GM21737 (cell line): ENCODE measurements at regions not wholly inside any gene's neighbourhood (a gene's known extent, or its start where the extent isn't known, plus 50 kb on each side); places are given as distances from the start of the nearest gene placed in this dataset.
"Not testable (repeated sequence)": the region's sequence is repeated elsewhere in the genome, so short reads cannot be mapped to it uniquely, and the experiment has no call there.

Experiments
- ATAC-seq: cut with Tn5 transposase; IDR thresholded peaks from one replicate; pipeline ENCODE4 v1.9.1; 2021; ENCODE audit warnings: mild to moderate bottlenecking, moderate library complexity; ENCODE audit not compliant: unreplicated experiment

GRCh38 chr11:25741886-25742285 lies 590.0 kb upstream of the ANO3 start:
- ATAC-seq = no peak

DNA sequence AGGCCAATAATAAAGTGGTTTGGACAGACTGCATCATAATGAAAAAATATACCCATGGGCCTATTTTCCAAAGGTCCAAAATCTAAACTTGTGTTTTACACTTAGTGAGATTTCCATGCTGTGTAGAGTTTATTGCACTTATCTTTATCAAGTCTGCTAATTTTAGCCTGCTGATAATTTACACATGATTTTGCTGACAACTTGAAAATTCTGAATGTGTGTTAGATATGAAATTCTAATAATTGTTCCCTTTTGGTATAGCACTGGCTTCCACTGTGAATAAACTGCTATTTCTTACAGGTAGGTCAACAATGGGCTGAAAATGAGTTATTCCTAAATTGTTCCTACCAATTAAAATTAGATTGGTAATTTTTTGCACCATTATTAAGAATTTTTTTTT lies 589.1 kb upstream of the ANO3 start:
- no peak for ATAC-seq

GRCh38 chr11:25755381-25755780 lies 576.5 kb upstream of the ANO3 start:
- ATAC-seq = no peak

GRCh38 chr11:25755918-25756584 lies 575.9 kb upstream of the ANO3 start:
- no peak for ATAC-seq

GRCh38 chr11:25758145-25758661 lies 573.7 kb upstream of the ANO3 start:
- no peak for ATAC-seq

- ATAC-seq = no peak
Observed at GRCh38 chr11:25766332-25767015, 565.5 kb upstream of the ANO3 start.

GRCh38 chr11:25769287-25769686 lies 562.6 kb upstream of the ANO3 start:
- ATAC-seq = no peak

DNA sequence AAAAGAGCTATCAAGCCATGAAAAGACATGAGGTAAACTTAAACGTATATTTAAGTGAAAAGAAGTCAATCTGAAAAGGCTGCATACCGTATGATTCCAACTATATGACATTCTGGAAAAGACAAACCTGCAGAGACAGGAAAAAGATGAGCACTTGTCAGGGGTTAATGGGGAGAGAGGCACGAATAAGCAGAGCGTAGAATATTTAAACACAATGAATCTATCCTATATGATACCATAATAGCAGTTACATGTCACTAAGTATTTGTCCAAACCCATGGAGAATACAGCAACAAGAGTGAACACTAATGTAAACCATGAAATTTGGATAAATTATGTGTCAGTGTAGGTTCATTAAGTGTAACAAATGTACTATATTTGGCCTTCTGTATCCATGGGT lies 560.3 kb upstream of the ANO3 start:
- ATAC-seq = no peak

GRCh38 chr11:25775603-25776002 lies 556.3 kb upstream of the ANO3 start:
- no peak for ATAC-seq

DNA sequence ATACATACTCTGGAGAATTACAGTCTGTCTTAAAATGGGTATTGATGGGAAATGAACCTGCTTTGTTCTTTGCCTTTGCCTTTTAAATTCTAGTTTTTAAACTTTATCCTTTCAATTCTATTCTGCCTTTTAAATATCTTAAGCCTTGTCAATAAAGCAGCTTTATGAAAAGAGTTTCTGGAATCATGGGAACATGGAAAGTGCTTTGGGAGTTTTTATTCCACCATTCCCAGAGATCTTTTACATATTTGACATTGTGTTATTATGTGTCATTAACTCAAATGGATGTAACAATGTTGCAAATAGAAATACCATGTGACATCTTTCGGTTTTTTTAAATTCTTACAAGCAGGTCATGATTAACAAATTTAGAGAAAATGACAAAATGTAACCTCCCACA lies 555.7 kb upstream of the ANO3 start:
- no peak for ATAC-seq

GRCh38 chr11:25777343-25777742 lies 554.6 kb upstream of the ANO3 start:
- ATAC-seq = no peak

- ATAC-seq = no peak
Observed at GRCh38 chr11:25779033-25779432, 552.9 kb upstream of the ANO3 start.

DNA sequence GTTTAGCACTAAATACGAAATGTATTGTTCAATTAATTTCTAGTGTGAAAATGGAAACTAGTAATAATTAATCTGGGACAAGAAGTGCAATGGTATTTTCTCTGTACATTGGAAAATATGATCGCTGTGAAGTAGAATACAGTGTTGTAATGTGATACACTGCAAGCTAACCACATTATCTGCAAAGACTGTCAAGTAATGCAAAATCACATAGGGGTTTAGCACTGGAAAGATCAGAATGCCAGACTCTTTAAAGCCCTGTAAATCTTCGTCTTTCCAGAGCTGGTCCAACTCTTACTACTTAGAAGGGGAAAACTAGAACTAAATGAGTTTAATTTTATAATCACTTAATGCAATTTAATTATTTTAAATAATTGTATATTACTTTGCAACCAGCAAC lies 544.5 kb upstream of the ANO3 start:
- no peak for ATAC-seq

DNA sequence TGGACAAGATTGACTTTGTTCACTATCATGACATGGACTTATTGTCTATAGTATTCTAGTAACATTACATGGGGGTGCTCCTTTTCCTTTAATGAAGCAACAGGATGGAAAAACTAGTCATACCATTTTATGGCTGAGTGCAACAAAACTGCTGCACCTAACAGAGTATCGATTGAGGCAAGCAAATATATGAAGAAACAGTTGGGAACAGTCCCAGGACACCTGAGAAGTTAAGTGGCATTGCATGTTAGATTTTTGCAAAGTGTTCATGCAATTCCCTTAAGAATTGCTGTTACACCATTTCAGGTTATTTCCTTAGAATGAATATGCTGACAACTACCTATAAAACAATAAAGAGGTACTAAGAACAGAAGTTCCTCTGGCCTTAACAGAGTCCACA lies 541.5 kb upstream of the ANO3 start:
- no peak for ATAC-seq

GRCh38 chr11:25793637-25794036 lies 538.3 kb upstream of the ANO3 start:
- no peak for ATAC-seq

GRCh38 chr11:25794804-25795203 lies 537.1 kb upstream of the ANO3 start:
- no peak for ATAC-seq

GRCh38 chr11:25816411-25816810 lies 515.5 kb upstream of the ANO3 start:
- ATAC-seq = no peak

DNA sequence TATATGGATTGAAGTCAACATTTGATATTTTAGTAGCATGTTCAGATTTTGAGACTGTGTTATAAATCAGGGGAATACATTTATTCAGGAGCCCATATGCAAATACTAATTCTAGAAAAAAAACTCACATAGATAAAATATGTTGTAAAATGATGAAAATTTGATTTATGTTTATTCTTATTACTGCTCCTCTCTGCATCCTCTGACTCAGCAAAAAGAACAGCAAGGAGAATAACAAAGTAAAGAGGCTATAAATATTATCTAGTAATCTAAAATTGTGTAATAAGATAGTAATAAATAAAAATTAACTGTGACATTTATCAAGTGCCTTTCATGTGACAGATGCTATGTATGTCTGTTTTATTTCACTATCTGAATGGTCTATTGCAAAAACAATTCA lies 507.2 kb upstream of the ANO3 start:
- ATAC-seq = no peak

DNA sequence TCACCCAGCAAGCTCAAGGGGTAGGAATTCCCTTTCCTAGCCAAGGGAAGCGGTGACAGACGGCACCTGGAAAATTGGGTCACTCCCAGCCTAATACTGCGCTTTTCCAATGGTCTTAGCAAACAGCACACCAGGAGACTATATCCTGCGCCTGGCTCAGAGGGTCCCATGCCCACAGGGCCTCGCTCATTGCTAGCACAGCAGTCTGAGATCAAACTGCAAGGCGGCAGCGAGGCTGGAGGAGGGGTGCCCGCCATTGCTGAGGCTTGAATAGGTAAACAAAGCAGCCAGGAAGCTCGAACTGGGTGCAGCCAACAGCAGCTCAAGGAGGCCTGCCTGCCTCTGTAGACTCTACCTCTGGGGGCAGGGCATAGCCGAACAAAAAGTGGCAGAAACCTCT lies 500.4 kb upstream of the ANO3 start:
- ATAC-seq = not testable (repeated sequence)

DNA sequence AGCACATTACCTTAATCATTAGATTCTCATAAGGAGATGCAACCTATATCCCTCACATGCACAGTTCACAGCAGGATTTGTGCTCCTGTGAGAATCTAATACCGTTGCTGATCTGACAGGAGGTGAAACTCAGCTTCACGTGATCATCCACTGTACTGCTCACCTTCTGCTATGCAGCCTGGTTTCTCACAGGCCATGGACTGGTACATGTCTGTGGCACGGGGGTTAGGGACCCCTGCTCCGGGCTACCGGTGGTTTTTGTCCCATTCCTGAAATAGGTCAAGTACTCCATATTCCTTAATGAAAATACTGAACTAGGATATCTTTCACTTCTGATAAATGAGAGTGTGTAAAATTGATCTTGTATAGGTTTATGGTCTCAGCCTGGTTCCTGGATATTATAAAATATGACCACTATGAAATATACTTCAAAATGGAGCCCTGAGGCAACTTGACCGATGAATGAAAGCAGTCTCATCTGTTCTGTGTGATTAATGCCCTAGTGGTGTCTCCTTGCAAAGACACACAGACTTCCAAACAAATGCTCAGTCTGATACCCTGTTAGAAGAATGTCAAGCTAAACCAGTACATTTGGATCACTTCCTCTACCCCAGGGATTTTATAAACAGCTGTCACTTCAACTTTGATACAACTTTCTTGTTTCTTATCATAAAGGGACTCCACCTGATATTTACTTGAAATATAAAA lies 492.9 kb upstream of the ANO3 start:
- ATAC-seq = no peak

GRCh38 chr11:25844811-25845210 lies 487.1 kb upstream of the ANO3 start:
- no peak for ATAC-seq

DNA sequence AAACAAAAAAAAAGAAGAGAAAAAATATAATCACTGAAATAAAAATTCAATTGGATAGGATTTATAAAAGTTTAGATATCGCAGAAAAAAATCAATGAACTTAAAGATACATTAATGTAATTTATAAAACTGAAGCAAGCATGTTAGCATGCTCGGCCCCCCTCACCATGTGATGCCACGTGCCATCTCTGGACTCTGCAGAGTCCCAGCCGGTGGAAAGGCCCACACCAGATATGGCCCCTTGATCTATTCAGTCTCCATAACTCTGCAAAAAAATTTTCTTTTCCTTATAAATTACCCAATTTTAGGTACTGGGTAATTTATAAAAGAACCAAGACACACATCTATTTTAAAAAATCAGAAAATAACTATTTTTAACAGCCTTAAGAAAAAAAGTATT lies 476.0 kb upstream of the ANO3 start:
- ATAC-seq = no peak
